ENCODE measurements at regions not wholly inside any gene's neighbourhood (a gene's known extent, or its start where the extent isn't known, plus 50 kb on each side); places are given as distances from the start of the nearest gene placed in this dataset.
A peak's percentile ranks its signal among the peaks of the same experiment; 100 is the strongest.

DNA sequence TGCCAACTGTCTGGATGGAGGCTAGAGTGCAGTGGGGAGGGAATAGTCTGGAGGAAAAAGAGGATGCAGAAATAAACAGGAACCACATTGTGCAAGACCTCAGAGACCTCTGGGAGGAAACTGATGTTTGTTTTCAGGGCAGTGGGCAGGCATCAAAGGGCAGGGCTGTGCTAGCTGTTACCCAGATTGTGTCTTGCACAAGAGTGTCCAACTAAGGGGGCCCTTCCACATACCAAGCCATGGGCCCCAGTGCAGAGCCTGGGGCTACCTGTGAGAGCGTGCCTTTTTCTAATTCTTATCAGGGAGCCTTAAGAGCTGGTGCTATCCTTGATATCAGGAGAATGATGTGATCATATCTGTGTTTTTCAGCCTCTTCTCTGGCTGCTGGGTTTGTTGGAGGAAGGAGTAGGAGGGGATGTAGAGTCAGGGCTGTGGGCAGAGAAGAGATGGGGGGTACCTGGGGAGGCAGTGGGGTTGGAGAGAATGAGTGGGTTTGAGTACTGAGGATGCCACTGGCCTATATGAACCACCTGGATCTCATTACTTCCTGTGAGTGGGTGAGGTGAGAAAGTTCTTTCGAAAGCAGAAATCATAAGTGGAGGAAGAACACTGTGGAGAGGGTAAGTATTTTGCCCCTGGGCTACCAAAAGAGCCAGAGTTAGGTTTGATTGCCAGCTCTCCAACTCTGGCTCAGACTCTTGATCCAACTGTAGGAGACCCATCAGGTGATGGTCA lies 259.2 kb upstream of the CRY1 start (continued):
- TF ChIP-seq YY1 (IDR thresholded peaks at IDR 0.05; ENCODE audit: insufficient read depth, insufficient replicate concordance, low read depth, low read length) (no peak), NR2F6 (IDR thresholded peaks at IDR 0.05) (peak; percentile 88), NR2F6 (CRISPR knock-in tag; IDR thresholded peaks at IDR 0.05) (peak; percentile 90), ZNF224 (CRISPR knock-in tag; IDR thresholded peaks at IDR 0.05) (no peak), UBTF (CRISPR knock-in tag; IDR thresholded peaks at IDR 0.05) (no peak), ZNF792 (CRISPR knock-in tag; IDR thresholded peaks at IDR 0.05) (peak; percentile 80; the same call in 1 of the 2 replicates), MEIS2 (CRISPR knock-in tag; IDR thresholded peaks at IDR 0.05) (no peak), BATF2 (CRISPR knock-in tag; IDR thresholded peaks at IDR 0.05) (no peak), SMYD3 (CRISPR knock-in tag; IDR thresholded peaks at IDR 0.05) (no peak), ZNF619 (CRISPR knock-in tag; IDR thresholded peaks at IDR 0.05) (no peak), IKZF4 (CRISPR knock-in tag; IDR thresholded peaks at IDR 0.05; ENCODE audit: borderline replicate concordance, low read depth, not compliant biosample characterization) (no peak), ZNF879 (CRISPR knock-in tag; IDR thresholded peaks at IDR 0.05) (no peak), SRY (CRISPR knock-in tag; IDR thresholded peaks at IDR 0.05) (no peak), PAWR (CRISPR knock-in tag; IDR thresholded peaks at IDR 0.05; ENCODE audit: borderline replicate concordance) (no peak), ZC3H4 (CRISPR knock-in tag; IDR thresholded peaks at IDR 0.05; ENCODE audit: borderline replicate concordance) (no peak), ZNF629 (CRISPR knock-in tag; conservative IDR thresholded peaks at IDR 0.05) (no peak), ZNF563 (CRISPR knock-in tag; IDR thresholded peaks at IDR 0.05) (peak; percentile 32; the same call in 1 of the 2 replicates)
- TF ChIP-seq, protein P1, sequence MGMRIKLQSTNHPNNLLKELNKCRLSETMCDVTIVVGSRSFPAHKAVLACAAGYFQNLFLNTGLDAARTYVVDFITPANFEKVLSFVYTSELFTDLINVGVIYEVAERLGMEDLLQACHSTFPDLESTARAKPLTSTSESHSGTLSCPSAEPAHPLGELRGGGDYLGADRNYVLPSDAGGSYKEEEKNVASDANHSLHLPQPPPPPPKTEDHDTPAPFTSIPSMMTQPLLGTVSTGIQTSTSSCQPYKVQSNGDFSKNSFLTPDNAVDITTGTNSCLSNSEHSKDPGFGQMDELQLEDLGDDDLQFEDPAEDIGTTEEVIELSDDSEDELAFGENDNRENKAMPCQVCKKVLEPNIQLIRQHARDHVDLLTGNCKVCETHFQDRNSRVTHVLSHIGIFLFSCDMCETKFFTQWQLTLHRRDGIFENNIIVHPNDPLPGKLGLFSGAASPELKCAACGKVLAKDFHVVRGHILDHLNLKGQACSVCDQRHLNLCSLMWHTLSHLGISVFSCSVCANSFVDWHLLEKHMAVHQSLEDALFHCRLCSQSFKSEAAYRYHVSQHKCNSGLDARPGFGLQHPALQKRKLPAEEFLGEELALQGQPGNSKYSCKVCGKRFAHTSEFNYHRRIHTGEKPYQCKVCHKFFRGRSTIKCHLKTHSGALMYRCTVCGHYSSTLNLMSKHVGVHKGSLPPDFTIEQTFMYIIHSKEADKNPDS (CRISPR knock-in tag; IDR thresholded peaks at IDR 0.05) = no peak
- TF ChIP-seq, protein P2, sequence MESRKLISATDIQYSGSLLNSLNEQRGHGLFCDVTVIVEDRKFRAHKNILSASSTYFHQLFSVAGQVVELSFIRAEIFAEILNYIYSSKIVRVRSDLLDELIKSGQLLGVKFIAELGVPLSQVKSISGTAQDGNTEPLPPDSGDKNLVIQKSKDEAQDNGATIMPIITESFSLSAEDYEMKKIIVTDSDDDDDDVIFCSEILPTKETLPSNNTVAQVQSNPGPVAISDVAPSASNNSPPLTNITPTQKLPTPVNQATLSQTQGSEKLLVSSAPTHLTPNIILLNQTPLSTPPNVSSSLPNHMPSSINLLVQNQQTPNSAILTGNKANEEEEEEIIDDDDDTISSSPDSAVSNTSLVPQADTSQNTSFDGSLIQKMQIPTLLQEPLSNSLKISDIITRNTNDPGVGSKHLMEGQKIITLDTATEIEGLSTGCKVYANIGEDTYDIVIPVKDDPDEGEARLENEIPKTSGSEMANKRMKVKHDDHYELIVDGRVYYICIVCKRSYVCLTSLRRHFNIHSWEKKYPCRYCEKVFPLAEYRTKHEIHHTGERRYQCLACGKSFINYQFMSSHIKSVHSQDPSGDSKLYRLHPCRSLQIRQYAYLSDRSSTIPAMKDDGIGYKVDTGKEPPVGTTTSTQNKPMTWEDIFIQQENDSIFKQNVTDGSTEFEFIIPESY (CRISPR knock-in tag; IDR thresholded peaks at IDR 0.05) = peak; percentile 43; the same call in 1 of the 2 replicates
- TF ChIP-seq, protein P3, sequence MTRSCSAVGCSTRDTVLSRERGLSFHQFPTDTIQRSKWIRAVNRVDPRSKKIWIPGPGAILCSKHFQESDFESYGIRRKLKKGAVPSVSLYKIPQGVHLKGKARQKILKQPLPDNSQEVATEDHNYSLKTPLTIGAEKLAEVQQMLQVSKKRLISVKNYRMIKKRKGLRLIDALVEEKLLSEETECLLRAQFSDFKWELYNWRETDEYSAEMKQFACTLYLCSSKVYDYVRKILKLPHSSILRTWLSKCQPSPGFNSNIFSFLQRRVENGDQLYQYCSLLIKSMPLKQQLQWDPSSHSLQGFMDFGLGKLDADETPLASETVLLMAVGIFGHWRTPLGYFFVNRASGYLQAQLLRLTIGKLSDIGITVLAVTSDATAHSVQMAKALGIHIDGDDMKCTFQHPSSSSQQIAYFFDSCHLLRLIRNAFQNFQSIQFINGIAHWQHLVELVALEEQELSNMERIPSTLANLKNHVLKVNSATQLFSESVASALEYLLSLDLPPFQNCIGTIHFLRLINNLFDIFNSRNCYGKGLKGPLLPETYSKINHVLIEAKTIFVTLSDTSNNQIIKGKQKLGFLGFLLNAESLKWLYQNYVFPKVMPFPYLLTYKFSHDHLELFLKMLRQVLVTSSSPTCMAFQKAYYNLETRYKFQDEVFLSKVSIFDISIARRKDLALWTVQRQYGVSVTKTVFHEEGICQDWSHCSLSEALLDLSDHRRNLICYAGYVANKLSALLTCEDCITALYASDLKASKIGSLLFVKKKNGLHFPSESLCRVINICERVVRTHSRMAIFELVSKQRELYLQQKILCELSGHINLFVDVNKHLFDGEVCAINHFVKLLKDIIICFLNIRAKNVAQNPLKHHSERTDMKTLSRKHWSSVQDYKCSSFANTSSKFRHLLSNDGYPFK (CRISPR knock-in tag; IDR thresholded peaks at IDR 0.05; ENCODE audit: borderline replicate concordance) = 0 out of 2 replicates have a peak, but pooled peaks have one; percentile 10
